ENCODE measurements at regions not wholly inside any gene's neighbourhood (a gene's known extent, or its start where the extent isn't known, plus 50 kb on each side); places are given as distances from the start of the nearest gene placed in this dataset.

DNA sequence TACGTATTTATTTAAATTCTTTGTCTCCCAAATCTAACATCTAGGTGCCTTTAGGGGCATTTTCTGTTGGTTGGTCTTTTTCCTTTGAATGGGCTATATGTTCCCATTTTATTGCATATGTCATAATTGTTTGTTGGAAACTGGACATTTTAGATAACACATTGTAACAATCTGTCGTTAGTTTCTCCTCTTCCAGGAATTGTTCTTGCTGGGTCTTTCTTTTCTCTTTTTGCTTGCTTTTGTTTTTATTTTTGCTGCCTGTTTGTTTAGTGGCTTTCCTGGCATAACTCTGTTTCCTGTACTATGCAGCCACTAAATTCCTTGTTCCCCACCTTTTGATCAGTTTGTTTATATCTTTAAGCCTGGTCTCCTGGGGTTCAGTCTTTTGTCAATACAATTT is 244.3 kb upstream of the RTL1 start:
- Histone ChIP-seq H3K36me3 (no peaks in the 10 kb centered on the region), H3K27ac (no peak overlapping the region), H3K27me3 (peaks cover 0 to 29% (median 10%) of the 10 kb centered on the region in 3 donors), H3K9me3 (peaks cover 0 to 32% (median 16%) of the 10 kb centered on the region in 4 donors), H3K4me1 (no peaks in the 10 kb centered on the region), H3K4me3 (no peak overlapping the region)
- no peak for TF ChIP-seq POLR2A (IDR thresholded peaks at IDR 0.05)
- no peak for TF ChIP-seq EP300 (IDR thresholded peaks at IDR 0.05)
- TF ChIP-seq CTCF (IDR thresholded peaks at IDR 0.05): no peak
- TF ChIP-seq POLR2AphosphoS5 (IDR thresholded peaks at IDR 0.05): no peak
- no peak for DNase-seq
- 70 to 78% (median 71%) methylated on average over 2 of the region's 2 CpGs for WGBS, 5 donors
- intact Hi-C loops (cut with DNase I; ENCODE audit: low total_unique reads): no loop called here

GRCh38 chr14:101150039-101150610 is 246.6 kb upstream of the RTL1 start:
- intact Hi-C loops (cut with DNase I; ENCODE audit: low total_unique reads): no loop called here
- Histone ChIP-seq H3K4me3 (no peak overlapping the region), H3K4me1 (no peaks in the 10 kb centered on the region), H3K9me3 (peaks cover 0 to 24% (median 14%) of the 10 kb centered on the region in 4 donors), H3K36me3 (no peaks in the 10 kb centered on the region), H3K27ac (no peak overlapping the region), H3K27me3 (peaks cover 0 to 42% (median 10%) of the 10 kb centered on the region in 3 donors)
- WGBS, 5 donors: 39 to 53% (median 48%) methylated on average over 5 to 6 of the region's 6 CpGs
- DNase-seq: no peak
- TF ChIP-seq POLR2A (IDR thresholded peaks at IDR 0.05): no peak
- TF ChIP-seq EP300 (IDR thresholded peaks at IDR 0.05): no peak
- no peak for TF ChIP-seq POLR2AphosphoS5 (IDR thresholded peaks at IDR 0.05)

DNA sequence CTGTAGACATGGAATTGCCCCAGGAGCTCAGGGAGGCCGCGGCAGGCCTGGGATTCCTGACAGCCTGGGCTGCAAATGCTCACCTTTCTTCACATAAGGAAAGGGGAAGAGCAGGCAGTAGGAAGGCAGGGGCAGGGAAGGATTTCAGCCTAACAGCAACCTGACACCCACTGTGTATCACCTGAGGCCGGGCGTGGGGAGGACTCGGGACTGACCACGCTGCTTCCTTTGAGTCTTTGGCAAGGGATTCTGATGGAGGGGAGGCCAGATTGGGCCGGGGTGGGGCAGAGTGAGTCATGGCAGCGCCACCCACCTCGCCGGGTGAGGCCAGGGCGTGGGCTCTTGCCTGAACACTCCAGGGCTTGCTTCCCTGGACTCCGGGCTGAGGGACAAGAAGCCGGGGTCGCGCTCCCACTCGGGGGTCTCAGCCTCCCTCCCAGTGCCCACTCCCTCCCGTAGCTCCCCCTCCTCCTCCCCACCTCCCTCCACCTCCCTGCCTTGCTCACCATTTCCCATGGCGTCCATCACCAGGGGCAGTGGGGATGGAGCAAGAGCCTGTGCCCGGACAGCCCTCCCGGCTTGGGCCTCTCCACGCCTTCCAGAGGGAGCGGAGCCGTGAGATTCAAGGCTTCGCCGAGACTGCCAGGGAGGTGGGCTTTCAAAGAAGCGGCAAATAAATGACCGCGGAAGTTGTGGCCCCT is 247.9 kb upstream of the RTL1 start:
- no peak overlapping the region for H3K27ac ChIP-seq
- H3K36me3 ChIP-seq: no peaks in the 10 kb centered on the region
- no peak overlapping the region for H3K4me3 ChIP-seq
- intact Hi-C loops (cut with DNase I; ENCODE audit: low total_unique reads): no loop called here
- 46 to 60% (median 49%) methylated on average over 18 to 28 of the region's 28 CpGs for WGBS, 5 donors
- TF ChIP-seq POLR2A (IDR thresholded peaks at IDR 0.05) (no peak), POLR2AphosphoS5 (IDR thresholded peaks at IDR 0.05) (no peak), CTCF (IDR thresholded peaks at IDR 0.05) (no peak), EP300 (IDR thresholded peaks at IDR 0.05) (no peak)
- H3K27me3 ChIP-seq: peaks cover 0 to 42% (median 10%) of the 10 kb centered on the region in 3 donors
- no peaks in the 10 kb centered on the region for H3K4me1 ChIP-seq
- DNase-seq: no peak
- H3K9me3 ChIP-seq: peaks cover 0 to 13% (median 4%) of the 10 kb centered on the region in 4 donors

GRCh38 chr14:101151927-101152305 is 248.4 kb upstream of the RTL1 start:
- Histone ChIP-seq H3K4me1 (no peaks in the 10 kb centered on the region), H3K9me3 (peaks cover 0 to 12% (median 4%) of the 10 kb centered on the region in 4 donors), H3K4me3 (no peak overlapping the region), H3K36me3 (no peaks in the 10 kb centered on the region), H3K27ac (no peak overlapping the region), H3K27me3 (peaks cover 0 to 42% (median 10%) of the 10 kb centered on the region in 3 donors)
- TF ChIP-seq POLR2AphosphoS5 (IDR thresholded peaks at IDR 0.05): no peak
- TF ChIP-seq CTCF (IDR thresholded peaks at IDR 0.05): no peak
- TF ChIP-seq EP300 (IDR thresholded peaks at IDR 0.05): no peak
- no peak for TF ChIP-seq POLR2A (IDR thresholded peaks at IDR 0.05)
- DNase-seq: no peak
- intact Hi-C loops (cut with DNase I; ENCODE audit: low total_unique reads): no loop called here
- WGBS, 5 donors: 72 to 87% (median 80%) methylated on average over 18 of the region's 18 CpGs

GRCh38 chr14:101152855-101153254 is 249.3 kb upstream of the RTL1 start:
- Histone ChIP-seq H3K4me3 (no peak overlapping the region), H3K9me3 (peaks cover 0 to 6% (median 2%) of the 10 kb centered on the region in 4 donors), H3K27ac (no peak overlapping the region), H3K4me1 (no peaks in the 10 kb centered on the region), H3K27me3 (peaks cover 0 to 42% (median 10%) of the 10 kb centered on the region in 3 donors), H3K36me3 (no peaks in the 10 kb centered on the region)
- intact Hi-C loops (cut with DNase I; ENCODE audit: low total_unique reads): no loop called here
- DNase-seq: no peak
- 83 to 88% (median 85%) methylated on average over 8 of the region's 8 CpGs for WGBS, 5 donors
- TF ChIP-seq CTCF (IDR thresholded peaks at IDR 0.05): no peak
